ENCODE measurements at regions not wholly inside any gene's neighbourhood (a gene's known extent, or its start where the extent isn't known, plus 50 kb on each side); places are given as distances from the start of the nearest gene placed in this dataset.

DNA sequence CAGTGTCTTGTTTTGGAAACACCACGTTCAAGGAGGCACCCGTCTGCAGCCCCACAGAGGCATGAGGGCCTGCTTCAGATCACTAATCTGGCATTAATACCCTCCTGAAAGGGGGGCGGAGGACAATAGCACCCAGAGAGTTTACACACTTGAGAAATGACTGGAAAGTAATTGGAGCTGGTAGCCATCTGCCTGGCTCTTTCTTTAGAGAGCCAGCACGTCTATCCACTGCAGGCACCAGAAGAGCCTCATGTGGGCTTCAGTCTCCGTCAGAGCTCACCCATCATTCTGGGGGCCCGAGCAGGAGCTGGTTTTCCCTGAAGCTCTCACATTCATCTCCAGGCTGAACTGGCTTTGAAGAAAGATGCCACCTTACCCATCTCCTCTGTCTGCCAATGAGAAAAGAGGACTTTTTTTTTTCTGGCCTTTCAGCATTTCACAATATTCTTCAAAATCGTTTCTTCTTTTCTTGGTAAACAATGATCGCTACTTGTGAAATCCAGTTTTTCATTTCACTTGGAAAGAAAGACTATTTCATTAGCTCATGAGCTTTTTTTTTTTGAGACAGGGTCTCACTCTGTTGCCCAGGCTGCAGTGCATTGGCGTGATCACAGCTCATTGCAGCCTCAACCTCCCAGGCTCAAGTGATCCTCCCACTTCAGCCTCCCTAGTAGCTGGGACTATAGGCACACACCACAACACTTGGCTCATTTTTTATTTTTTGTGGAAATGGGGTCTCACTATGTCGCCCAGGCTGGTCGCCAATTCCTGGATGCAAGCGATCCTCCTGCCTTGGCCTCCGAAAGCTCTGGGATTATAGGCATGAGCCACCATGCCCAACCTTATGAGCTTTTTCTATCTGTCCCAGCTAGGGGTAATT lies 124.7 kb upstream of the ZNF217 start:
- TF ChIP-seq POLR2AphosphoS5 (IDR thresholded peaks at IDR 0.05; ENCODE audit: low read depth, low read length) (no peak), POLR2A (IDR thresholded peaks at IDR 0.05; ENCODE audit: low read depth, low read length) (no peak), SPI1 (IDR thresholded peaks at IDR 0.05; ENCODE audit: low read depth, low read length) (no peak), TAF1 (IDR thresholded peaks at IDR 0.05; ENCODE audit: low read depth, low read length) (no peak)
